ENCODE measurements at regions not wholly inside any gene's neighbourhood (a gene's known extent, or its start where the extent isn't known, plus 50 kb on each side); places are given as distances from the start of the nearest gene placed in this dataset.

GRCh38 chr17:34416116-34416515, 53.1 kb upstream of the CCL1 start:
- TF ChIP-seq CTCF (IDR thresholded peaks at IDR 0.05 in 8 of 11, conservative IDR thresholded peaks at IDR 0.05 in 3 of 11) (no peak), POLR2AphosphoS5 (IDR thresholded peaks at IDR 0.05) (no peak), POLR2A (IDR thresholded peaks at IDR 0.05) (no peak)
